ENCODE measurements at regions not wholly inside any gene's neighbourhood (a gene's known extent, or its start where the extent isn't known, plus 50 kb on each side); places are given as distances from the start of the nearest gene placed in this dataset.

- no peak for DNase-seq
Measured at GRCh38 chr1:219772265-219773036, 155.9 kb downstream of the SLC30A10 start.

- DNase-seq: no peak
Measured at GRCh38 chr1:219771080-219771479, 157.3 kb downstream of the SLC30A10 start.

- no peak for DNase-seq
Measured at GRCh38 chr1:219763321-219763720, 150.4 kb upstream of the ZC3H11B start.

- DNase-seq: no peak
Measured at GRCh38 chr1:219761208-219761860, 148.4 kb upstream of the ZC3H11B start.

GRCh38 chr1:219759095-219759494 lies 146.2 kb upstream of the ZC3H11B start:
- no peak for DNase-seq

GRCh38 chr1:219757890-219758289 lies 145.0 kb upstream of the ZC3H11B start:
- no peak for DNase-seq

- no peak for DNase-seq
Measured at GRCh38 chr1:219755234-219755633, 142.3 kb upstream of the ZC3H11B start.

GRCh38 chr1:219754767-219755166 lies 141.9 kb upstream of the ZC3H11B start:
- DNase-seq: no peak

- DNase-seq: no peak
Measured at GRCh38 chr1:219753914-219754313, 141.0 kb upstream of the ZC3H11B start.

- no peak for DNase-seq
Measured at GRCh38 chr1:219752645-219753044, 139.7 kb upstream of the ZC3H11B start.

GRCh38 chr1:219751870-219752507 lies 139.1 kb upstream of the ZC3H11B start:
- no peak for DNase-seq

GRCh38 chr1:219749370-219749769 lies 136.5 kb upstream of the ZC3H11B start:
- DNase-seq: no peak

- DNase-seq: no peak
Measured at GRCh38 chr1:219746141-219746540, 133.2 kb upstream of the ZC3H11B start.

GRCh38 chr1:219744652-219745469 lies 132.0 kb upstream of the ZC3H11B start:
- DNase-seq: no peak

- DNase-seq: no peak
Measured at GRCh38 chr1:219741011-219741970, 128.4 kb upstream of the ZC3H11B start.

GRCh38 chr1:219733511-219734174 lies 120.7 kb upstream of the ZC3H11B start:
- DNase-seq: no peak

- DNase-seq: no peak
Measured at GRCh38 chr1:219732814-219733491, 120.0 kb upstream of the ZC3H11B start.

- no peak for DNase-seq
Measured at GRCh38 chr1:219731771-219732170, 118.9 kb upstream of the ZC3H11B start.

- no peak for DNase-seq
Measured at GRCh38 chr1:219726480-219727272, 113.8 kb upstream of the ZC3H11B start.

- no peak for DNase-seq
Measured at GRCh38 chr1:219724440-219724839, 111.5 kb upstream of the ZC3H11B start.
